Liver (tissue), 8 donors: ENCODE measurements at regions not wholly inside any gene's neighbourhood (a gene's known extent, or its start where the extent isn't known, plus 50 kb on each side); places are given as distances from the start of the nearest gene placed in this dataset.
"Not testable (repeated sequence)": the region's sequence is repeated elsewhere in the genome, so short reads cannot be mapped to it uniquely, and the experiment has no call there.

Experiments used
- DNase-seq: peaks from one replicate; pipeline ENCODE4 v3.0.0-alpha.2; 2017; ENCODE audit warnings: low spot score
- H3K27ac ChIP-seq, 2 donors: one replicate each; pipeline ENCODE4 v1.7.0; 2013; ENCODE audit warnings: inconsistent platforms in 2 of 2, low read length in 2 of 2, control low read depth in 1 of 2, low read depth in 1 of 2, mild to moderate bottlenecking in 1 of 2
- H3K27me3 ChIP-seq, 4 donors: one replicate each; pipeline versions ENCODE4 v1.6.1 to v1.7.0; 2013; ENCODE audit warnings: low read length in 3 of 4, inconsistent platforms in 1 of 4, mild to moderate bottlenecking in 1 of 4, moderate library complexity in 1 of 4; ENCODE audit not compliant: control insufficient read depth in 4 of 4, insufficient read depth in 4 of 4
- H3K36me3 ChIP-seq, 4 donors: one replicate each; pipeline versions ENCODE4 v1.6.1 to v1.7.0; 2013; ENCODE audit warnings: low read length in 3 of 4, mild to moderate bottlenecking in 3 of 4, low read depth in 1 of 4, moderate library complexity in 1 of 4; ENCODE audit not compliant: control insufficient read depth in 4 of 4, insufficient read depth in 3 of 4
- H3K4me1 ChIP-seq, 4 donors: one replicate each; pipeline versions ENCODE4 v1.6.1 to v1.7.0; 2013; ENCODE audit warnings: low read length in 3 of 4, mild to moderate bottlenecking in 3 of 4, moderate library complexity in 1 of 4; ENCODE audit not compliant: control insufficient read depth in 4 of 4, insufficient read depth in 4 of 4
- H3K4me3 ChIP-seq, 3 donors: one replicate each; pipeline versions ENCODE4 v1.6.1 to v1.7.0; 2013; ENCODE audit warnings: low read length in 3 of 3, control low read depth in 1 of 3, low read depth in 1 of 3, mild to moderate bottlenecking in 1 of 3
- H3K9ac ChIP-seq, 2 donors: one replicate each; pipeline ENCODE4 v1.7.0; 2013; ENCODE audit warnings: low read length in 2 of 2, mild to moderate bottlenecking in 2 of 2, moderate library complexity in 2 of 2, control low read depth in 1 of 2, low read depth in 1 of 2
- H3K9me3 ChIP-seq, 4 donors: one replicate each; pipeline versions ENCODE4 v1.6.1 to v1.7.0; 2013; ENCODE audit warnings: low read length in 3 of 4; ENCODE audit not compliant: control insufficient read depth in 4 of 4
- ATF3 ChIP-seq: IDR thresholded peaks from 2 replicates; pipeline ENCODE4 v1.6.1; 2016; ENCODE audit warnings: antibody characterized with exemption
- CTCF ChIP-seq: fragments of 150-350 bp; IDR thresholded peaks from 2 replicates; pipeline ENCODE4 v1.5.1; 2017; ENCODE audit warnings: improper control_type of control experiment, low read depth, low read length; ENCODE audit not compliant: missing input control
- EGR1 ChIP-seq, 2 donors: IDR thresholded peaks; 2 replicates each; pipeline ENCODE4 v1.6.1; 2016 to 2018; ENCODE audit warnings: antibody characterized with exemption in 2 of 2, low read depth in 2 of 2
- FOXA1 ChIP-seq: IDR thresholded peaks from 2 replicates; pipeline ENCODE4 v1.6.1; 2016; ENCODE audit warnings: antibody characterized with exemption
- FOXA2 ChIP-seq: IDR thresholded peaks from 2 replicates; pipeline ENCODE4 v1.6.1; 2016; ENCODE audit warnings: antibody characterized with exemption
- GABPA ChIP-seq, 2 donors: IDR thresholded peaks in 1 of 2; conservative IDR thresholded peaks in 1 of 2; 2 replicates each; pipeline ENCODE4 v1.6.1; 2016; ENCODE audit warnings: antibody characterized with exemption in 2 of 2, mild to moderate bottlenecking in 1 of 2, moderate library complexity in 1 of 2
- HNF4A ChIP-seq, 2 donors: conservative IDR thresholded peaks; 2 replicates each; pipeline ENCODE4 v1.6.1; 2016; ENCODE audit warnings: antibody characterized with exemption in 2 of 2, mild to moderate bottlenecking in 2 of 2
- HNF4G ChIP-seq: IDR thresholded peaks from 2 replicates; pipeline ENCODE4 v1.6.1; 2016; ENCODE audit warnings: antibody characterized with exemption
- JUND ChIP-seq, 2 donors: IDR thresholded peaks; 2 replicates each; pipeline ENCODE4 v1.6.1; 2016; ENCODE audit warnings: antibody characterized with exemption in 2 of 2
- NR2F2 ChIP-seq: IDR thresholded peaks from 2 replicates; pipeline ENCODE4 v1.6.1; 2016; ENCODE audit warnings: antibody characterized with exemption
- RAD21 ChIP-seq, 2 donors: IDR thresholded peaks; 2 replicates each; pipeline ENCODE4 v1.6.1; 2016; ENCODE audit warnings: antibody characterized with exemption in 2 of 2, mild to moderate bottlenecking in 2 of 2
- REST ChIP-seq: IDR thresholded peaks from 2 replicates; pipeline ENCODE4 v1.6.1; 2016; ENCODE audit warnings: antibody characterized with exemption, mild to moderate bottlenecking
- RXRA ChIP-seq, 2 donors: IDR thresholded peaks; 2 replicates each; pipeline ENCODE4 v1.6.1; 2017 to 2018; ENCODE audit warnings: antibody characterized with exemption in 2 of 2, mild to moderate bottlenecking in 1 of 2
- SP1 ChIP-seq: IDR thresholded peaks from 2 replicates; pipeline ENCODE4 v1.6.1; 2018; ENCODE audit warnings: antibody characterized with exemption, mild to moderate bottlenecking
- TAF1 ChIP-seq: conservative IDR thresholded peaks from 2 replicates; pipeline ENCODE4 v1.6.1; 2016; ENCODE audit warnings: antibody characterized with exemption, mild to moderate bottlenecking
- YY1 ChIP-seq: IDR thresholded peaks from 2 replicates; pipeline ENCODE4 v1.6.1; 2016; ENCODE audit warnings: antibody characterized with exemption, mild to moderate bottlenecking
- WGBS: extraction: QIAGEN DNeasy Blood & Tissue Kit; methylation state at CpG from one replicate; pipeline ENCODE4 v1.1.7; 2013; 5-methylcytosine and 5-hydroxymethylcytosine counted together
- TF ChIP-seq, protein P1 (sequence below): IDR thresholded peaks from 2 replicates; pipeline ENCODE4 v1.6.1; 2016; ENCODE audit warnings: antibody characterized with exemption
- TF ChIP-seq, protein P2 (sequence below): IDR thresholded peaks from 2 replicates; pipeline ENCODE4 v1.6.1; 2016; ENCODE audit warnings: antibody characterized with exemption
- donor health status: healthy.
- donor health status: healthy.
- donor health status: healthy.
- donor health status: healthy.
- donor health status: healthy.

DNA sequence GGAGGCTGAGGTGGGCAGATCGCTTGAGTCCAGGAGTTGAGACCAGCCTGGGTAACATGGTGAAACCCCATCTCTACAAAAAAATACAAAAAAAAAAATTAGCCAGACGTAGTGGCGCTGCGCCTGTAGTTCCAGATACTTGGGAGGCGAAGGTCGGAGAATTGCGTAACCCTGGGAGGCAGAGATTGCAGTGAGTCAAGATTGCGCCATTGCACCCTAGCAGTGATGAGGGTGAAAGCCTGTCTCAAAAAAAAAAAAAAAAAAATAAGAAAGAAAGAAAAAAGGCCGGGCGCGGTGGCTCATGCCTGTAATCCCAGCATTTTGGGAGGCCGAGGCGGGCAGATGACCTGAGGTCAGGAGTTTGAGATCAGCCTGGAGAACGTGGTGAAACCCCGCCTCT, 85.3 kb upstream of the XIST start:
- H3K27ac ChIP-seq, H3K9me3 ChIP-seq, H3K36me3 ChIP-seq, H3K27me3 ChIP-seq, H3K4me3 ChIP-seq, H3K9ac ChIP-seq, DNase-seq: not testable (repeated sequence)
- WGBS: 29% methylated on average over 15 of the region's 15 CpGs
- peaks cover 0 to 13% (median 9%) of the 10 kb centered on the region in 4 donors for H3K4me1 ChIP-seq
- TF ChIP-seq YY1 (peak; percentile 34), JUND (IDR thresholded peaks at IDR 0.05) (peak; percentile 24 to 56), RAD21 (IDR thresholded peaks at IDR 0.05) (peak in 1 of 2 donors; percentile 33), ATF3 (peak; percentile 73), HNF4G (peak; percentile 51), SP1 (peak; percentile 39), RXRA (IDR thresholded peaks at IDR 0.05) (peak; percentile 77 to 80), HNF4A (conservative IDR thresholded peaks at IDR 0.05) (peak; percentile 68 to 79)
- TF ChIP-seq, protein P1, sequence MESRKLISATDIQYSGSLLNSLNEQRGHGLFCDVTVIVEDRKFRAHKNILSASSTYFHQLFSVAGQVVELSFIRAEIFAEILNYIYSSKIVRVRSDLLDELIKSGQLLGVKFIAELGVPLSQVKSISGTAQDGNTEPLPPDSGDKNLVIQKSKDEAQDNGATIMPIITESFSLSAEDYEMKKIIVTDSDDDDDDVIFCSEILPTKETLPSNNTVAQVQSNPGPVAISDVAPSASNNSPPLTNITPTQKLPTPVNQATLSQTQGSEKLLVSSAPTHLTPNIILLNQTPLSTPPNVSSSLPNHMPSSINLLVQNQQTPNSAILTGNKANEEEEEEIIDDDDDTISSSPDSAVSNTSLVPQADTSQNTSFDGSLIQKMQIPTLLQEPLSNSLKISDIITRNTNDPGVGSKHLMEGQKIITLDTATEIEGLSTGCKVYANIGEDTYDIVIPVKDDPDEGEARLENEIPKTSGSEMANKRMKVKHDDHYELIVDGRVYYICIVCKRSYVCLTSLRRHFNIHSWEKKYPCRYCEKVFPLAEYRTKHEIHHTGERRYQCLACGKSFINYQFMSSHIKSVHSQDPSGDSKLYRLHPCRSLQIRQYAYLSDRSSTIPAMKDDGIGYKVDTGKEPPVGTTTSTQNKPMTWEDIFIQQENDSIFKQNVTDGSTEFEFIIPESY: peak; percentile 43

GRCh38 chrX:73932522-73932921, 80.0 kb upstream of the XIST start:
- Histone ChIP-seq H3K4me1 (peaks cover 0 to under 1% (median 0%) of the 10 kb centered on the region in 4 donors), H3K27me3 (no peaks in the 10 kb centered on the region), H3K36me3 (no peaks in the 10 kb centered on the region), H3K4me3 (no peak overlapping the region), H3K9ac (no peak overlapping the region), H3K9me3 (no peaks in the 10 kb centered on the region), H3K27ac (no peak overlapping the region)
- 92% methylated on average over 2 of the region's 2 CpGs for WGBS
- DNase-seq: no peak
- TF ChIP-seq NR2F2 (no peak), ATF3 (no peak), EGR1 (IDR thresholded peaks at IDR 0.05; ENCODE audit: low read depth in 2 of 2) (no peak), HNF4G (no peak), FOXA2 (no peak), REST (no peak), RXRA (IDR thresholded peaks at IDR 0.05) (no peak), JUND (IDR thresholded peaks at IDR 0.05) (no peak), TAF1 (no peak), HNF4A (conservative IDR thresholded peaks at IDR 0.05) (no peak), FOXA1 (no peak), SP1 (no peak), RAD21 (IDR thresholded peaks at IDR 0.05) (no peak), CTCF (no peak), GABPA (IDR thresholded peaks at IDR 0.05 in 1 of 2, conservative IDR thresholded peaks at IDR 0.05 in 1 of 2) (no peak), YY1 (no peak)
- TF ChIP-seq, protein P2, sequence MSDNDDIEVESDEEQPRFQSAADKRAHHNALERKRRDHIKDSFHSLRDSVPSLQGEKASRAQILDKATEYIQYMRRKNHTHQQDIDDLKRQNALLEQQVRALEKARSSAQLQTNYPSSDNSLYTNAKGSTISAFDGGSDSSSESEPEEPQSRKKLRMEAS: no peak
- TF ChIP-seq, protein P1: no peak
